Fibroblast of villous mesenchyme (primary cell): ENCODE measurements at regions not wholly inside any gene's neighbourhood (a gene's known extent, or its start where the extent isn't known, plus 50 kb on each side); places are given as distances from the start of the nearest gene placed in this dataset.
A peak's percentile ranks its signal among the peaks of the same experiment; 100 is the strongest.

Experiments used
- DNase-seq: peaks from one replicate; pipeline ENCODE4 v3.0.0-alpha.2; 2010; ENCODE audit warnings: low read depth
- H3K4me3 ChIP-seq: 2 replicates; pipeline ENCODE4 v1.5.1; 2011; ENCODE audit warnings: low read depth, mild to moderate bottlenecking, low read length
- TF ChIP-seq, protein P1 (sequence below): IDR thresholded peaks from 2 replicates; pipeline ENCODE4 v1.5.1; 2012; ENCODE audit warnings: low read depth, mild to moderate bottlenecking, low read length; ENCODE audit not compliant: insufficient read depth

DNA sequence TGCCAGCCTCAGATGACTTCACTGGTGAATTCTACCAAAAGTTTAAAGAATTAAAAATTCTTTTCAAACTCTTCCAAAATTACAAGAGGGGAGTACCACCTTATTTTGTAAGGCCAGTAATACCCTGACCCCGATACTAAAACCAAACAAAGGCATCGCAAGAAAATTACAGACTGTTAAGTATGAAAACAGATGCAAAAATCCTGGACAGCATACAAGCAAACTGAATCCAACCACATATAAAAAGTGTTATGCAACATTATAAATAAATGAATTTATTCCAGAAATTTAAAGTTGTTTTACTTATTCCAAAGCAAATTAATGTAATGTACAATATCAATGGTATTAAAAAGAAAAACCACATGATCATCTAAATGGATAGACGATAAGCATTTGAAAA lies 873.6 kb upstream of the GJE1 start:
- no peak for DNase-seq
- TF ChIP-seq, protein P1, sequence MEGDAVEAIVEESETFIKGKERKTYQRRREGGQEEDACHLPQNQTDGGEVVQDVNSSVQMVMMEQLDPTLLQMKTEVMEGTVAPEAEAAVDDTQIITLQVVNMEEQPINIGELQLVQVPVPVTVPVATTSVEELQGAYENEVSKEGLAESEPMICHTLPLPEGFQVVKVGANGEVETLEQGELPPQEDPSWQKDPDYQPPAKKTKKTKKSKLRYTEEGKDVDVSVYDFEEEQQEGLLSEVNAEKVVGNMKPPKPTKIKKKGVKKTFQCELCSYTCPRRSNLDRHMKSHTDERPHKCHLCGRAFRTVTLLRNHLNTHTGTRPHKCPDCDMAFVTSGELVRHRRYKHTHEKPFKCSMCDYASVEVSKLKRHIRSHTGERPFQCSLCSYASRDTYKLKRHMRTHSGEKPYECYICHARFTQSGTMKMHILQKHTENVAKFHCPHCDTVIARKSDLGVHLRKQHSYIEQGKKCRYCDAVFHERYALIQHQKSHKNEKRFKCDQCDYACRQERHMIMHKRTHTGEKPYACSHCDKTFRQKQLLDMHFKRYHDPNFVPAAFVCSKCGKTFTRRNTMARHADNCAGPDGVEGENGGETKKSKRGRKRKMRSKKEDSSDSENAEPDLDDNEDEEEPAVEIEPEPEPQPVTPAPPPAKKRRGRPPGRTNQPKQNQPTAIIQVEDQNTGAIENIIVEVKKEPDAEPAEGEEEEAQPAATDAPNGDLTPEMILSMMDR = no peak
- no peak overlapping the region for H3K4me3 ChIP-seq

DNA sequence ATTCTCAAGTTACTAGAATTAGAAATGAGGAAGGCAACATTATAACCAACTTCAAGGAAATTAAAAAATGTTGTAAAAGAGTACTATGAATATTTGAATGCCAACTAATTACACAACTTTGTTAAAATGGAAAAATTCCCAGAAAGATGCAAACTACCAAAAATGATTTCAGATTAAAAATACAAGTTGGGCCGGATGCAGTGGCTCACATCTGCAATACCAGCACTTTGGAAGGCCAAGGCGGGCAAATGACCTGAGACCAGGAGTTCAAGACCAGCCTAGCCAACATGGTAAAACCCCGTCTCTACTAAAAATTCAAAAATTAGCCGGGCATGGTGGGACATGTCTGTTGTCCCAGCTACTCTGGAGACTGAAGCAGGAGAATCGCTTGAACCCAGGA lies 874.2 kb upstream of the GJE1 start:
- DNase-seq = no peak
- no peak overlapping the region for H3K4me3 ChIP-seq
- TF ChIP-seq, protein P1 = no peak

DNA sequence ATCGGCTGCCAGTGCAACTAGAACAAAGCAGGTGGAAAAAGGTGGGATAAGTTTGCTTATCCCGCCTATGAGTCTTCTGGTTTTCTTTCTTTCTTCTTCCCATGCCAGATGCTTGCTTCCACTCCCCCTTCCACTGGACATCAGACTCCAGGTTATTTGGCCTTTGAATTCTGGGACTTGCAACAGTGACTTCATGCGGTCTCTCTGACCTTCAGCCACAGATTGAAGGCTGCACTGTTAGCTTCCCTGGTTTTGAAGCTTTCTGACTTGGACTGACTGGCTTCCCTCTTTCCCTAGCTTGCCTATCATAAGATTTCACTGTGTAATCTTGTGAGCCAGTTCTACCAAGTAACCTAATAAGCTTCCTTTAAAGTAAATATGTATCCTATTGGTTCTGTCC lies 878.4 kb upstream of the GJE1 start:
- H3K4me3 ChIP-seq = no peak overlapping the region
- TF ChIP-seq, protein P1 = no peak
- no peak for DNase-seq

DNA sequence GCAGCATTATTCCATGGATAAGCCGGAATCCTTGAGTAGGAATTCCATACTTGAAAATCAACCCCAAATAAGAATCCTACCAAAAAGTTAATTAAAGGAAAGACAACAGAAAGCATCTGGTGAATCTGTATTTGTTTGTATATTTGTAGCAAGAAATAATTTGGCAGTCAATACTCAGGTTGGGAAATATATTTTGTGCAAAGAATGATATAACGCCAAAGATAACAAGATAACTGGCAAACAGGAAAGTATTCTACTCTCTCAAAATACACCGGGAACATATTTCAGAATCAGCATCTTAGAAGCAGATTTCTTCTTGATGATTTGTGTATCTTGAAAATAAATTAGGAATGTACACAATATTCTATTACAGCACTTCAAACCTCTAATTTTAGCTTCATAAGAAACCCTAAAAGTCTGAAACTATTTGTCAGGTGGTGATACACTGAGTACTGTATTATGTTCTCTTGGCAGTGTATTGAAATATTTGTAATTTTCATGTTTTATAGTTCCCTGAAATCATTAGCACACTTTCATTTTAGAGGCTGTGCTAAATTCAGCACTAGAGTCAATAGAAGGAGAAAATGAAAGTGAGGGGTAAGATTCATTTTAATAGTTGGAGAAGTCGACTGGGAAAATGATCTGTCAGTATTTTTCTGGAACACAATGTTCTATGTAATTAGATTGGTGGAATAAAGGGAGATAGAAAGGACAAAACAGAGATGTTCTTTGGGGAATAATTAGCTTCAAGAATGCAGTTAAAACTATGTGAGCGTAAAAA lies 879.7 kb upstream of the GJE1 start:
- H3K4me3 ChIP-seq = no peak overlapping the region
- DNase-seq = peak; percentile 59
- TF ChIP-seq, protein P1 = no peak

DNA sequence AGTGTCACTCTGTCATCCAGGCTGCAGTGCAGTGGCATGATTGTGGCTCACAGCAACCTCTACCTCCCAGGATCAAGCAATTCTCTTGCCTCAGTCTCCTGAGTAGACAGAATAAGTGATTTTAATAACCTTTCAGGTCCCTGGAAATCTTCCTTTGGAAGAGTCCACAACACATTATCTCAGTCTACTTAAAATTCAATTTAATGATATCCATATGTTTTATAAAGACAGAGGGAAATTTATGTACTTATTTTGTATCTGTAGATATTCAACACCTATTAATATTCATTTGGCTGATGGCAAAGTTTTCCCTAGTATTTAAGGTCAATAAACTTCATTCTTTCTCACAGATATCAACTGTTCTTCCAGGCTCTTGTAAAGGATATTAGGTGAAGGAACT lies 881.4 kb upstream of the GJE1 start:
- DNase-seq = no peak
- TF ChIP-seq, protein P1 = no peak
- no peak overlapping the region for H3K4me3 ChIP-seq

DNA sequence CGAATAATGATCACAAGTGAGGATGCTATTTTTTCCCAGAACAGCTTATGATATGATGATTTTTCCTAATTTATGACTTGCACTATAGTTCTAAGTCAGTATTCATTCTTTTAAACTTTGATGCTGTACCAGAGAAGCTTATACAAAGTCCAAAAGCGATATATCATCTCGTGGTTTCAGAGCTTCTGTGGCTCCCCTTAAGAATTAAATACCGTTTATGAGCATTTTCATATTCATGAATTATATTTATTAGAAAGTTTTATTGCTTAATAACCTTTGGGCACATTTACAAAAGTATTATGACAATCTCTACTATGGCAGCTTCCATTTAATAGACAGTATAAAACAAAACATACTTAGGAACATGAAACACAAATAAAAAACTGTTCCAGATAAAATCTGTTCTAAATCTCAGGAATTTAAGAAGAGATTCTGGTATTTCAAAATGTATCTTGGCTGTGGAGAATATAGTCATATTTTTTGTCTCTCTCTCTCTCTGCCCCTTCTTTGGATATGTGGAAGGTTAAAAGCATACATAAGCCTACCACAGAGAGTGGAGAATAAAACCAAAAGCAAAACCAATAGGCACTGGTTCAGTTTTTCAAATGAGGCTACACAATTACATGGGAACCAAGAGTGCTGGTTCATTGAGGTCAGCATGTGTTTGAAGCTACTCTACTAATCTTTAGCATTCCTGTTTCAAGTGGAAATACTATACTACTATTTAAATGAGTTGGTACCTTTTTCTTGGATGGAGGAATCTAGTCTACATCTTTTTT lies 884.5 kb upstream of the GJE1 start:
- DNase-seq = peak; percentile 28
- TF ChIP-seq, protein P1 = no peak
- no peak overlapping the region for H3K4me3 ChIP-seq
